C4-2B (cell line): ENCODE measurements at regions not wholly inside any gene's neighbourhood (a gene's known extent, or its start where the extent isn't known, plus 50 kb on each side); places are given as distances from the start of the nearest gene placed in this dataset.

Experiments used
- CTCF ChIP-seq: fragments of 450-650 bp; conservative IDR thresholded peaks from 2 replicates; pipeline ENCODE4 v1.5.1; 2017; ENCODE audit warnings: mild to moderate bottlenecking
- ZFX ChIP-seq: fragments of 450-650 bp; IDR thresholded peaks from 2 replicates; pipeline ENCODE4 v1.6.1; 2017

GRCh38 chr12:112599871-112600270 is 181.1 kb downstream of the PTPN11 start:
- TF ChIP-seq CTCF (no peak), ZFX (no peak)
